HCT116 (cell line): ENCODE measurements at regions not wholly inside any gene's neighbourhood (a gene's known extent, or its start where the extent isn't known, plus 50 kb on each side); places are given as distances from the start of the nearest gene placed in this dataset.

Source experiments
- ATAC-seq: fragments of 200-7000 bp; cut with Tn5 transposase; 2 replicates; pipeline ENCODE4 v1.9.1; 2020; ENCODE audit warnings: mild to moderate bottlenecking, moderate library complexity
- BruUV-seq: library from RNA; stranded (reverse); fragments of 400-500 nt; replicated peaks from 2 replicates; lab custom pipeline; 2021; lab: Mats Ljungman, UMichigan
- CTCF ChIA-PET: fragments of 300-600 bp; sonication (Branson Sonifier 250); formaldehyde crosslinking; loops from one replicate; lab custom pipeline; 2021; ENCODE audit warnings: antibody characterized with exemption; lab: Charles Lee
- POLR2A ChIA-PET: fragments of 300-600, 350-600 bp; sonication (Branson Sonifier 250); formaldehyde crosslinking; loops from one replicate; lab custom pipeline; 2021; ENCODE audit warnings: antibody characterized with exemption; lab: Charles Lee
- RAD21 ChIA-PET, 2 experiments: fragments of 300-600 bp; sonication (Branson Sonifier 250); formaldehyde crosslinking; loops; one replicate each; lab custom pipeline; 2023; ENCODE audit warnings: low total read pairs in 2 of 2; ENCODE audit not compliant: uncharacterized antibody in 2 of 2, unreplicated experiment in 2 of 2, low non-redundant PET in 1 of 2; lab: Charles Lee
- DNase-seq: peaks from one replicate; pipeline ENCODE4 v3.0.0-alpha.2; 2010; ENCODE audit warnings: low read depth, low spot score
- H2AFZ ChIP-seq: fragments of 200-600 bp; shearing (Covaris generic), sonication (generic); 2 replicates; pipeline ENCODE4 v1.6.1; 2017; ENCODE audit warnings: low read depth, mixed run types, mixed read lengths, antibody characterized with exemption, low read length; ENCODE audit not compliant: poor library complexity, severe bottlenecking
- H3K27ac ChIP-seq: 2 replicates; pipeline ENCODE4 v1.5.1; 2012; ENCODE audit warnings: low read depth, low read length
- H3K27me3 ChIP-seq: fragments of 200-600 bp; sonication (generic); 2 replicates; pipeline ENCODE4 v1.6.1; 2016; ENCODE audit warnings: mixed run types, low read length, mixed read lengths; ENCODE audit not compliant: insufficient read depth
- H3K36me3 ChIP-seq, 2 experiments: fragments of 200-500 bp in 1 of 2; fragments of 200-600 bp in 1 of 2; sonication (Bioruptor generic) in 1 of 2; sonication (generic) in 1 of 2; 2 replicates each; pipeline versions ENCODE4 v1.5.1 to v1.6.1; 2014 to 2016; ENCODE audit warnings: low read length in 2 of 2, inconsistent platforms in 1 of 2, mixed read lengths in 1 of 2, mixed run types in 1 of 2; ENCODE audit not compliant: insufficient read depth in 2 of 2, control insufficient read depth in 1 of 2
- H3K4me1 ChIP-seq, 2 experiments: fragments of 200-600 bp in 1 of 2; sonication (generic) in 1 of 2; 2 replicates each; pipeline versions ENCODE4 v1.5.1 to v1.6.1; 2012 to 2017; ENCODE audit warnings: low read length in 2 of 2, inconsistent platforms in 1 of 2, mild to moderate bottlenecking in 1 of 2, mixed read lengths in 1 of 2, mixed run types in 1 of 2, moderate library complexity in 1 of 2; ENCODE audit not compliant: insufficient read depth in 2 of 2, control insufficient read depth in 1 of 2
- H3K4me2 ChIP-seq: fragments of 200-600 bp; sonication (generic); 2 replicates; pipeline ENCODE4 v1.6.1; 2017; ENCODE audit warnings: mixed run types, low read length, mixed read lengths
- H3K4me3 ChIP-seq, 2 experiments: fragments of 200-600 bp in 1 of 2; sonication (generic) in 1 of 2; replicated peaks in 1 of 2; 2 replicates each; pipeline ENCODE4 v1.5.1; 2011 to 2016; ENCODE audit warnings: low read length in 2 of 2, control low read depth in 1 of 2, low read depth in 1 of 2, mild to moderate bottlenecking in 1 of 2, mixed read lengths in 1 of 2, mixed run types in 1 of 2
- H3K79me2 ChIP-seq: fragments of 200-600 bp; sonication (generic); 2 replicates; pipeline ENCODE4 v1.6.1; 2017; ENCODE audit warnings: mild to moderate bottlenecking, mixed run types, low read length, moderate library complexity, mixed read lengths; ENCODE audit not compliant: insufficient read depth
- H3K9ac ChIP-seq: fragments of 200-600 bp; sonication (generic); 2 replicates; pipeline ENCODE4 v1.6.1; 2016; ENCODE audit warnings: low read length, mixed read lengths
- H3K9me2 ChIP-seq: fragments of 200-600 bp; sonication (generic), shearing (Covaris generic); 2 replicates; pipeline ENCODE4 v1.6.1; 2017; ENCODE audit warnings: mixed run types, mild to moderate bottlenecking, moderate library complexity; ENCODE audit not compliant: insufficient read depth
- H3K9me3 ChIP-seq, 2 experiments: fragments of 200-500 bp in 1 of 2; fragments of 200-600 bp in 1 of 2; sonication (Bioruptor generic) in 1 of 2; sonication (generic) in 1 of 2; 2 replicates each; pipeline ENCODE4 v1.6.1; 2014 to 2017; ENCODE audit warnings: low read length in 2 of 2, mixed read lengths in 2 of 2, inconsistent platforms in 1 of 2, low read depth in 1 of 2, mild to moderate bottlenecking in 1 of 2, mixed run types in 1 of 2, moderate library complexity in 1 of 2; ENCODE audit not compliant: control insufficient read depth in 1 of 2, insufficient read depth in 1 of 2
- H4K20me1 ChIP-seq: fragments of 200-600 bp; sonication (generic), shearing (Covaris generic); 2 replicates; pipeline ENCODE4 v1.6.1; 2017; ENCODE audit warnings: mixed run types, mild to moderate bottlenecking, moderate library complexity; ENCODE audit not compliant: insufficient read depth
- CBX3 ChIP-seq: IDR thresholded peaks from 2 replicates; pipeline ENCODE4 v1.6.1; 2012; ENCODE audit warnings: low read depth
- CEBPB ChIP-seq: IDR thresholded peaks from 2 replicates; pipeline ENCODE4 v1.6.1; 2012; ENCODE audit warnings: low read depth
- EGR1 ChIP-seq: IDR thresholded peaks from 2 replicates; pipeline ENCODE4 v1.6.1; 2012; ENCODE audit warnings: low read depth
- EZH2phosphoT487 ChIP-seq: fragments of 200-600 bp; IDR thresholded peaks from 2 replicates; pipeline ENCODE4 v1.6.1; 2018; ENCODE audit warnings: antibody characterized with exemption, borderline replicate concordance
- POLR2A ChIP-seq: IDR thresholded peaks from 2 replicates; pipeline ENCODE4 v1.7.0; 2011; ENCODE audit warnings: borderline replicate concordance; ENCODE audit not compliant: insufficient read depth, insufficient read length; ENCODE audit errors: extremely low read depth
- RAD21 ChIP-seq: IDR thresholded peaks from 2 replicates; pipeline ENCODE4 v1.6.1; 2012; ENCODE audit warnings: low read depth, mild to moderate bottlenecking
- SP1 ChIP-seq: IDR thresholded peaks from 2 replicates; pipeline ENCODE4 v1.6.1; 2012; ENCODE audit warnings: low read depth
- TCF7L2 ChIP-seq: IDR thresholded peaks from 2 replicates; pipeline ENCODE4 v1.7.0; 2011; ENCODE audit warnings: borderline replicate concordance, inconsistent platforms; ENCODE audit not compliant: insufficient read depth, insufficient read length; ENCODE audit errors: extremely low read depth
- ZFX ChIP-seq: fragments of 450-650 bp; IDR thresholded peaks from 2 replicates; pipeline ENCODE4 v1.6.1; 2017
- intact Hi-C: fragments of 100-400 bp; cut with micrococcal nuclease; formaldehyde crosslinking; loops from 2 replicates; pipeline ENCODE4 v1.10.0; 2022
- TF ChIP-seq, protein P1 (sequence below), 3 experiments: fragments of 200-600 bp in 1 of 3; sonication (generic) in 1 of 3; IDR thresholded peaks in 2 of 3; conservative IDR thresholded peaks in 1 of 3; 2 replicates each; pipeline ENCODE4 v1.5.1; 2012 to 2017; ENCODE audit warnings: low read depth in 2 of 3, low read length in 2 of 3, antibody characterized with exemption in 1 of 3, borderline replicate concordance in 1 of 3, control low read depth in 1 of 3, mild to moderate bottlenecking in 1 of 3, mixed read lengths in 1 of 3, mixed run types in 1 of 3, moderate library complexity in 1 of 3; ENCODE audit not compliant: insufficient read depth in 1 of 3
- TF ChIP-seq, protein P2 (sequence below): IDR thresholded peaks from 2 replicates; pipeline ENCODE4 v1.6.1; 2011; ENCODE audit warnings: mild to moderate bottlenecking, low read length, moderate library complexity; ENCODE audit not compliant: insufficient replicate concordance; ENCODE audit errors: extremely low read depth
- TF ChIP-seq, protein P3 (sequence below): IDR thresholded peaks from 2 replicates; pipeline ENCODE4 v1.6.1; 2012; ENCODE audit warnings: low read depth

DNA sequence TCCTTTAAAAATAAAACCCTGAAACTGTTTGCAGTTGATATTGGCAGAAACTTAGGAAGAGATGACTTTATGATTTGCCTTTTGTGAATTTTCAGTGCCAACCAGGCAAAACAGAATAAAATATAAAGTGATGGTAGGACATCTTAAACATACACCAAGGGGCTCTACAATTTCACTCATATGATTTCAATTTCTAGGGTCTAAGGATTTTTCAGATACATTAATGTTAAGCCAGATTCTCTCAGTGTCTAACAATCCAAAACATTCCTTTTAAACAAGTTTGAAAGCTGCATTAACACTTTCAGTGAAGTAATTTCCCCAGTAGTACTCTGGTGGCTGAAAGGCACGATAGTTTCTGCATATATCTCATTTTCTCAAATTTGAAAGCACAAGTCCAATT, 1262.0 kb upstream of the ADGRL3 start:
- Histone ChIP-seq H2AFZ (no peak overlapping the region), H3K79me2 (no peaks in the 10 kb centered on the region), H3K36me3 (no peaks in the 10 kb centered on the region), H3K4me1 (no peaks in the 10 kb centered on the region), H4K20me1 (no peaks in the 10 kb centered on the region), H3K9ac (no peak overlapping the region), H3K4me3 (no peak overlapping the region), H3K27me3 (no peaks in the 10 kb centered on the region), H3K27ac (no peak overlapping the region), H3K4me2 (no peak overlapping the region), H3K9me3 (peaks cover 10 to 20% of the 10 kb centered on the region in 2 experiments; a peak in 2 of 4 replicates), H3K9me2 (no peaks in the 10 kb centered on the region)
- intact Hi-C loops: no loop called here
- ChIA-PET POLR2A (no interaction called here), RAD21 (no interaction called here), CTCF (no interaction called here)
- ATAC-seq (no peak), DNase-seq (no peak)
- TF ChIP-seq RAD21 (no peak), POLR2A (no peak), SP1 (no peak), EGR1 (no peak), TCF7L2 (no peak), CBX3 (no peak), CEBPB (no peak), EZH2phosphoT487 (no peak), ZFX (no peak)
- TF ChIP-seq, protein P1, sequence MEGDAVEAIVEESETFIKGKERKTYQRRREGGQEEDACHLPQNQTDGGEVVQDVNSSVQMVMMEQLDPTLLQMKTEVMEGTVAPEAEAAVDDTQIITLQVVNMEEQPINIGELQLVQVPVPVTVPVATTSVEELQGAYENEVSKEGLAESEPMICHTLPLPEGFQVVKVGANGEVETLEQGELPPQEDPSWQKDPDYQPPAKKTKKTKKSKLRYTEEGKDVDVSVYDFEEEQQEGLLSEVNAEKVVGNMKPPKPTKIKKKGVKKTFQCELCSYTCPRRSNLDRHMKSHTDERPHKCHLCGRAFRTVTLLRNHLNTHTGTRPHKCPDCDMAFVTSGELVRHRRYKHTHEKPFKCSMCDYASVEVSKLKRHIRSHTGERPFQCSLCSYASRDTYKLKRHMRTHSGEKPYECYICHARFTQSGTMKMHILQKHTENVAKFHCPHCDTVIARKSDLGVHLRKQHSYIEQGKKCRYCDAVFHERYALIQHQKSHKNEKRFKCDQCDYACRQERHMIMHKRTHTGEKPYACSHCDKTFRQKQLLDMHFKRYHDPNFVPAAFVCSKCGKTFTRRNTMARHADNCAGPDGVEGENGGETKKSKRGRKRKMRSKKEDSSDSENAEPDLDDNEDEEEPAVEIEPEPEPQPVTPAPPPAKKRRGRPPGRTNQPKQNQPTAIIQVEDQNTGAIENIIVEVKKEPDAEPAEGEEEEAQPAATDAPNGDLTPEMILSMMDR (IDR thresholded peaks at IDR 0.05 in 2 of 3, conservative IDR thresholded peaks at IDR 0.05 in 1 of 3; ENCODE audit: borderline replicate concordance in 1 of 3, insufficient read depth in 1 of 3, low read depth in 2 of 3, low read length in 2 of 3): no peak
- TF ChIP-seq, protein P2, sequence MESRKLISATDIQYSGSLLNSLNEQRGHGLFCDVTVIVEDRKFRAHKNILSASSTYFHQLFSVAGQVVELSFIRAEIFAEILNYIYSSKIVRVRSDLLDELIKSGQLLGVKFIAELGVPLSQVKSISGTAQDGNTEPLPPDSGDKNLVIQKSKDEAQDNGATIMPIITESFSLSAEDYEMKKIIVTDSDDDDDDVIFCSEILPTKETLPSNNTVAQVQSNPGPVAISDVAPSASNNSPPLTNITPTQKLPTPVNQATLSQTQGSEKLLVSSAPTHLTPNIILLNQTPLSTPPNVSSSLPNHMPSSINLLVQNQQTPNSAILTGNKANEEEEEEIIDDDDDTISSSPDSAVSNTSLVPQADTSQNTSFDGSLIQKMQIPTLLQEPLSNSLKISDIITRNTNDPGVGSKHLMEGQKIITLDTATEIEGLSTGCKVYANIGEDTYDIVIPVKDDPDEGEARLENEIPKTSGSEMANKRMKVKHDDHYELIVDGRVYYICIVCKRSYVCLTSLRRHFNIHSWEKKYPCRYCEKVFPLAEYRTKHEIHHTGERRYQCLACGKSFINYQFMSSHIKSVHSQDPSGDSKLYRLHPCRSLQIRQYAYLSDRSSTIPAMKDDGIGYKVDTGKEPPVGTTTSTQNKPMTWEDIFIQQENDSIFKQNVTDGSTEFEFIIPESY: no peak
- TF ChIP-seq, protein P3, sequence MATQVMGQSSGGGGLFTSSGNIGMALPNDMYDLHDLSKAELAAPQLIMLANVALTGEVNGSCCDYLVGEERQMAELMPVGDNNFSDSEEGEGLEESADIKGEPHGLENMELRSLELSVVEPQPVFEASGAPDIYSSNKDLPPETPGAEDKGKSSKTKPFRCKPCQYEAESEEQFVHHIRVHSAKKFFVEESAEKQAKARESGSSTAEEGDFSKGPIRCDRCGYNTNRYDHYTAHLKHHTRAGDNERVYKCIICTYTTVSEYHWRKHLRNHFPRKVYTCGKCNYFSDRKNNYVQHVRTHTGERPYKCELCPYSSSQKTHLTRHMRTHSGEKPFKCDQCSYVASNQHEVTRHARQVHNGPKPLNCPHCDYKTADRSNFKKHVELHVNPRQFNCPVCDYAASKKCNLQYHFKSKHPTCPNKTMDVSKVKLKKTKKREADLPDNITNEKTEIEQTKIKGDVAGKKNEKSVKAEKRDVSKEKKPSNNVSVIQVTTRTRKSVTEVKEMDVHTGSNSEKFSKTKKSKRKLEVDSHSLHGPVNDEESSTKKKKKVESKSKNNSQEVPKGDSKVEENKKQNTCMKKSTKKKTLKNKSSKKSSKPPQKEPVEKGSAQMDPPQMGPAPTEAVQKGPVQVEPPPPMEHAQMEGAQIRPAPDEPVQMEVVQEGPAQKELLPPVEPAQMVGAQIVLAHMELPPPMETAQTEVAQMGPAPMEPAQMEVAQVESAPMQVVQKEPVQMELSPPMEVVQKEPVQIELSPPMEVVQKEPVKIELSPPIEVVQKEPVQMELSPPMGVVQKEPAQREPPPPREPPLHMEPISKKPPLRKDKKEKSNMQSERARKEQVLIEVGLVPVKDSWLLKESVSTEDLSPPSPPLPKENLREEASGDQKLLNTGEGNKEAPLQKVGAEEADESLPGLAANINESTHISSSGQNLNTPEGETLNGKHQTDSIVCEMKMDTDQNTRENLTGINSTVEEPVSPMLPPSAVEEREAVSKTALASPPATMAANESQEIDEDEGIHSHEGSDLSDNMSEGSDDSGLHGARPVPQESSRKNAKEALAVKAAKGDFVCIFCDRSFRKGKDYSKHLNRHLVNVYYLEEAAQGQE: no peak
- no TSS peak for BruUV-seq
